ENCODE measurements at regions not wholly inside any gene's neighbourhood (a gene's known extent, or its start where the extent isn't known, plus 50 kb on each side); places are given as distances from the start of the nearest gene placed in this dataset.
"Not testable (repeated sequence)": the region's sequence is repeated elsewhere in the genome, so short reads cannot be mapped to it uniquely, and the experiment has no call there.

- H3K27me3 ChIP-seq (ENCODE audit: control insufficient read depth in 1 of 2, insufficient read depth in 2 of 2, low read length in 2 of 2); H3K27ac ChIP-seq (ENCODE audit: extremely low read length, insufficient read depth, low read length); POLR2A ChIA-PET; H3K9ac ChIP-seq (ENCODE audit: insufficient read depth, low read depth, low read length); H3K36me3 ChIP-seq (replicated peaks in 1 of 2; ENCODE audit: control insufficient read depth in 1 of 2, insufficient read depth in 2 of 2, low read length in 2 of 2); H3K79me2 ChIP-seq (ENCODE audit: insufficient read depth, low read length); BruUV-seq (replicated peaks); DNase-seq (ENCODE audit: low spot score); H2AFZ ChIP-seq (ENCODE audit: low read length); H3K4me1 ChIP-seq (ENCODE audit: insufficient read depth, low read length); H4K20me1 ChIP-seq (ENCODE audit: insufficient read depth, low read length); FAIRE-seq; H3K4me2 ChIP-seq (ENCODE audit: low read depth, low read length); ATAC-seq; intact Hi-C loops (cut with micrococcal nuclease; ENCODE audit: unreplicated experiment); in situ Hi-C loops (cut with HindIII; ENCODE audit: extremely low pct_ligation_motif_present, low pct_unique_long_range_greater_than_20kb); H3K4me3 ChIP-seq (replicated peaks in 1 of 3; ENCODE audit: insufficient read depth in 1 of 3, low read depth in 2 of 3, low read length in 3 of 3); CTCF ChIA-PET (ENCODE audit: low intra/inter-chr PET ratio, low total read pairs): not testable (repeated sequence)
- H3K9me3 ChIP-seq (ENCODE audit: low read length), result peaks cover 14% of the 10 kb centered on the region
- WGBS (ENCODE audit: low lambda C conversion rate), result 0% methylated on average over 2 of the region's 3 CpGs
Observed at GRCh38 chr12:105535033-105535432, 204.5 kb downstream of the C12orf75 start.

- Histone ChIP-seq H2AFZ (ENCODE audit: low read length) (no peak overlapping the region), H3K36me3 (replicated peaks in 1 of 2; ENCODE audit: control insufficient read depth in 1 of 2, insufficient read depth in 2 of 2, low read length in 2 of 2) (no peaks in the 10 kb centered on the region), H3K27me3 (ENCODE audit: control insufficient read depth in 1 of 2, insufficient read depth in 2 of 2, low read length in 2 of 2) (no peaks in the 10 kb centered on the region), H3K4me1 (ENCODE audit: insufficient read depth, low read length) (no peaks in the 10 kb centered on the region), H3K79me2 (ENCODE audit: insufficient read depth, low read length) (no peaks in the 10 kb centered on the region), H3K9ac (ENCODE audit: insufficient read depth, low read depth, low read length) (no peak overlapping the region), H3K4me2 (ENCODE audit: low read depth, low read length) (no peak overlapping the region), H3K9me3 (ENCODE audit: low read length) (peaks cover 14% of the 10 kb centered on the region), H4K20me1 (ENCODE audit: insufficient read depth, low read length) (no peaks in the 10 kb centered on the region), H3K4me3 (replicated peaks in 1 of 3; ENCODE audit: insufficient read depth in 1 of 3, low read depth in 2 of 3, low read length in 3 of 3) (no peak overlapping the region), H3K27ac (ENCODE audit: extremely low read length, insufficient read depth, low read length) (no peak overlapping the region)
- intact Hi-C loops (cut with micrococcal nuclease; ENCODE audit: unreplicated experiment), result no loop called here
- WGBS (ENCODE audit: low lambda C conversion rate), result 27% methylated on average over 6 of the region's 10 CpGs
- in situ Hi-C loops (cut with HindIII; ENCODE audit: extremely low pct_ligation_motif_present, low pct_unique_long_range_greater_than_20kb), result no loop called here
- CTCF ChIA-PET (ENCODE audit: low intra/inter-chr PET ratio, low total read pairs), result no interaction called here
- FAIRE-seq (no peak), DNase-seq (ENCODE audit: low spot score) (no peak), ATAC-seq (no peak)
- BruUV-seq (replicated peaks), result no TSS peak
- POLR2A ChIA-PET, result no interaction called here
- TF ChIP-seq IKZF4 (CRISPR knock-in tag; IDR thresholded peaks at IDR 0.05; ENCODE audit: borderline replicate concordance, low read depth, not compliant biosample characterization) (no peak), ZFAT (CRISPR knock-in tag; conservative IDR thresholded peaks at IDR 0.05) (no peak), TCF7 (IDR thresholded peaks at IDR 0.05; ENCODE audit: low read depth) (no peak), REL (CRISPR knock-in tag; conservative IDR thresholded peaks at IDR 0.05) (no peak), MZF1 (CRISPR knock-in tag; IDR thresholded peaks at IDR 0.05; ENCODE audit: borderline replicate concordance) (no peak), SP140L (CRISPR knock-in tag; IDR thresholded peaks at IDR 0.05; ENCODE audit: borderline replicate concordance) (no peak), ZNF83 (CRISPR knock-in tag; IDR thresholded peaks at IDR 0.05; ENCODE audit: borderline replicate concordance) (no peak), TEF (CRISPR knock-in tag; IDR thresholded peaks at IDR 0.05) (no peak), ZNF512 (CRISPR knock-in tag; IDR thresholded peaks at IDR 0.05) (no peak), ZNF691 (CRISPR knock-in tag; IDR thresholded peaks at IDR 0.05; ENCODE audit: borderline replicate concordance, low read depth) (no peak), PHB2 (IDR thresholded peaks at IDR 0.05; ENCODE audit: partially characterized antibody) (no peak)
- TF ChIP-seq, protein P1, sequence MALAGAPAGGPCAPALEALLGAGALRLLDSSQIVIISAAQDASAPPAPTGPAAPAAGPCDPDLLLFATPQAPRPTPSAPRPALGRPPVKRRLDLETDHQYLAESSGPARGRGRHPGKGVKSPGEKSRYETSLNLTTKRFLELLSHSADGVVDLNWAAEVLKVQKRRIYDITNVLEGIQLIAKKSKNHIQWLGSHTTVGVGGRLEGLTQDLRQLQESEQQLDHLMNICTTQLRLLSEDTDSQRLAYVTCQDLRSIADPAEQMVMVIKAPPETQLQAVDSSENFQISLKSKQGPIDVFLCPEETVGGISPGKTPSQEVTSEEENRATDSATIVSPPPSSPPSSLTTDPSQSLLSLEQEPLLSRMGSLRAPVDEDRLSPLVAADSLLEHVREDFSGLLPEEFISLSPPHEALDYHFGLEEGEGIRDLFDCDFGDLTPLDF (CRISPR knock-in tag; IDR thresholded peaks at IDR 0.05), result no peak
- TF ChIP-seq, protein P2, sequence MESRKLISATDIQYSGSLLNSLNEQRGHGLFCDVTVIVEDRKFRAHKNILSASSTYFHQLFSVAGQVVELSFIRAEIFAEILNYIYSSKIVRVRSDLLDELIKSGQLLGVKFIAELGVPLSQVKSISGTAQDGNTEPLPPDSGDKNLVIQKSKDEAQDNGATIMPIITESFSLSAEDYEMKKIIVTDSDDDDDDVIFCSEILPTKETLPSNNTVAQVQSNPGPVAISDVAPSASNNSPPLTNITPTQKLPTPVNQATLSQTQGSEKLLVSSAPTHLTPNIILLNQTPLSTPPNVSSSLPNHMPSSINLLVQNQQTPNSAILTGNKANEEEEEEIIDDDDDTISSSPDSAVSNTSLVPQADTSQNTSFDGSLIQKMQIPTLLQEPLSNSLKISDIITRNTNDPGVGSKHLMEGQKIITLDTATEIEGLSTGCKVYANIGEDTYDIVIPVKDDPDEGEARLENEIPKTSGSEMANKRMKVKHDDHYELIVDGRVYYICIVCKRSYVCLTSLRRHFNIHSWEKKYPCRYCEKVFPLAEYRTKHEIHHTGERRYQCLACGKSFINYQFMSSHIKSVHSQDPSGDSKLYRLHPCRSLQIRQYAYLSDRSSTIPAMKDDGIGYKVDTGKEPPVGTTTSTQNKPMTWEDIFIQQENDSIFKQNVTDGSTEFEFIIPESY (CRISPR knock-in tag; IDR thresholded peaks at IDR 0.05), result no peak
Observed at GRCh38 chr12:105538880-105539279, 208.4 kb downstream of the C12orf75 start.
